GM12878 (cell line): ENCODE measurements at regions not wholly inside any gene's neighbourhood (a gene's known extent, or its start where the extent isn't known, plus 50 kb on each side); places are given as distances from the start of the nearest gene placed in this dataset.

Experiments
- ATAC-seq: fragments of 200-7000 bp; cut with Tn5 transposase; 3 replicates; pipeline ENCODE4 v1.9.1; 2020; ENCODE audit warnings: mild to moderate bottlenecking, moderate library complexity
- BruUV-seq: library from RNA; stranded (reverse); fragments of 400-500 nt; replicated peaks from 2 replicates; lab custom pipeline; 2021; lab: Mats Ljungman, UMichigan
- CTCF ChIA-PET: fragments of 300-600 bp; sonication (Branson Sonifier 250); formaldehyde crosslinking; extraction: SDS; loops from one replicate; lab custom pipeline; 2021; ENCODE audit warnings: inconsistent platforms; lab: Yijun Ruan, JAX
- POLR2A ChIA-PET: fragments of 350-600 bp; formaldehyde crosslinking; extraction: SDS; loops from one replicate; lab custom pipeline; 2021; ENCODE audit warnings: inconsistent platforms; lab: Charles Lee
- RAD21 ChIA-PET: fragments of 300-600 bp; sonication (Branson Sonifier 250); formaldehyde crosslinking; loops from one replicate; lab custom pipeline; 2023; ENCODE audit warnings: antibody characterized with exemption; ENCODE audit not compliant: unreplicated experiment; lab: Charles Lee
- SMC1A ChIA-PET: fragments of 300-600 bp; sonication (Branson Sonifier 250); formaldehyde crosslinking; loops from one replicate; lab custom pipeline; 2023; ENCODE audit not compliant: unreplicated experiment, uncharacterized antibody; lab: Charles Lee
- DNase-seq: peaks from one replicate; pipeline ENCODE4 v3.0.0-alpha.2; 2011; ENCODE audit warnings: low read depth, low spot score
- FAIRE-seq: peaks from 3 replicates; lab custom pipeline; 2011; peaks lifted over from hg19 to GRCh38; lab: Jason Lieb, UNC
- H2AFZ ChIP-seq: 2 replicates; pipeline ENCODE4 v1.6.0; 2011; ENCODE audit warnings: low read depth, low read length, control low read depth; ENCODE audit not compliant: control insufficient read depth
- H3K27ac ChIP-seq: 2 replicates; pipeline ENCODE4 v1.5.1; 2011; ENCODE audit warnings: control low read depth; ENCODE audit not compliant: control insufficient read depth, insufficient read depth
- H3K27me3 ChIP-seq, 2 experiments: replicated peaks in 1 of 2; 2 replicates each; pipeline versions ENCODE4 v1.6.0 to v1.6.1; 2011; ENCODE audit warnings: low read length in 1 of 2; ENCODE audit not compliant: control insufficient read depth in 2 of 2, insufficient read depth in 2 of 2
- H3K36me3 ChIP-seq, 2 experiments: 2 replicates each; pipeline ENCODE4 v1.5.1; 2011; ENCODE audit warnings: low read length in 1 of 2; ENCODE audit not compliant: control insufficient read depth in 2 of 2, insufficient read depth in 2 of 2
- H3K4me1 ChIP-seq: 2 replicates; pipeline ENCODE4 v1.6.1; 2011; ENCODE audit warnings: mild to moderate bottlenecking, low read length, moderate library complexity, mixed read lengths; ENCODE audit not compliant: control insufficient read depth, insufficient read depth
- H3K4me2 ChIP-seq: 2 replicates; pipeline ENCODE4 v1.6.0; 2011; ENCODE audit warnings: control low read depth; ENCODE audit not compliant: control insufficient read depth, insufficient read depth
- H3K4me3 ChIP-seq: fragments of 200-600 bp; sonication (generic); 2 replicates; pipeline ENCODE4 v1.5.1; 2016
- H3K79me2 ChIP-seq: 2 replicates; pipeline ENCODE4 v1.6.0; 2011; ENCODE audit warnings: low read length; ENCODE audit not compliant: control insufficient read depth, insufficient read depth
- H3K9ac ChIP-seq: 2 replicates; pipeline ENCODE4 v1.8.0; 2011; ENCODE audit warnings: low read length, control low read depth, mixed read lengths; ENCODE audit not compliant: control insufficient read depth, insufficient read depth
- H3K9me3 ChIP-seq: replicated peaks from 3 replicates; pipeline ENCODE4 v1.5.1; 2011; ENCODE audit warnings: mild to moderate bottlenecking, low read length; ENCODE audit not compliant: control insufficient read depth, insufficient read depth
- H4K20me1 ChIP-seq: 2 replicates; pipeline ENCODE4 v1.6.0; 2011; ENCODE audit not compliant: control insufficient read depth, insufficient read depth
- ATF7 ChIP-seq: fragments of 450-650 bp; IDR thresholded peaks from 2 replicates; pipeline ENCODE4 v1.6.1; 2016; ENCODE audit warnings: low read depth, mild to moderate bottlenecking
- BMI1 ChIP-seq: fragments of 450-650 bp; IDR thresholded peaks from 2 replicates; pipeline ENCODE4 v1.6.1; 2016; ENCODE audit warnings: mild to moderate bottlenecking, moderate library complexity, borderline replicate concordance
- CHD2 ChIP-seq: IDR thresholded peaks from 2 replicates; pipeline ENCODE4 v1.6.1; 2011; ENCODE audit warnings: low read depth, low read length, improper control_type of control experiment, borderline replicate concordance
- KDM1A ChIP-seq: fragments of 200-600 bp; sonication (generic); IDR thresholded peaks from 2 replicates; pipeline ENCODE4 v1.6.1; 2016; ENCODE audit warnings: borderline replicate concordance
- MTA3 ChIP-seq: IDR thresholded peaks from 2 replicates; pipeline ENCODE4 v1.6.1; 2012; ENCODE audit warnings: low read length, inconsistent platforms, borderline replicate concordance
- PAX5 ChIP-seq: IDR thresholded peaks from 2 replicates; pipeline ENCODE4 v1.6.1; 2011; ENCODE audit warnings: low read depth, low read length, borderline replicate concordance
- RAD21 ChIP-seq: IDR thresholded peaks from 2 replicates; pipeline ENCODE4 v1.6.1; 2011; ENCODE audit warnings: mild to moderate bottlenecking, low read depth, low read length, moderate library complexity; ENCODE audit not compliant: insufficient read depth
- SMC3 ChIP-seq: IDR thresholded peaks from 2 replicates; pipeline ENCODE4 v1.6.1; 2011; ENCODE audit warnings: low read length, improper control_type of control experiment, borderline replicate concordance
- TCF12 ChIP-seq: IDR thresholded peaks from 2 replicates; pipeline ENCODE4 v1.6.1; 2011; ENCODE audit warnings: low read depth, mild to moderate bottlenecking, low read length
- TCF7 ChIP-seq: IDR thresholded peaks from 2 replicates; pipeline ENCODE4 v1.6.1; 2014; ENCODE audit warnings: antibody characterized with exemption, borderline replicate concordance
- YY1 ChIP-seq: IDR thresholded peaks from 2 replicates; pipeline ENCODE4 v1.6.1; 2011; ENCODE audit warnings: low read depth, mild to moderate bottlenecking, low read length
- ZNF274 ChIP-seq: IDR thresholded peaks from one replicate; pipeline ENCODE4 v1.8.0; 2011; ENCODE audit not compliant: insufficient read length, insufficient read depth
- WGBS: methylation state at CpG from one replicate; pipeline ENCODE4 v1.1.6; 2016; ENCODE audit warnings: low lambda C conversion rate; ENCODE audit not compliant: insufficient replicate concordance, insufficient coverage; ENCODE audit errors: missing lambda C conversion rate; 5-methylcytosine and 5-hydroxymethylcytosine counted together
- in situ Hi-C: fragments of 300-500 bp; cut with MboI; formaldehyde crosslinking; loops from 9 replicates; pipeline ENCODE4 v1.14.3; 2018; ENCODE audit warnings: mixed read lengths
- intact Hi-C: fragments of 100-400 bp; cut with micrococcal nuclease; formaldehyde crosslinking; loops from one replicate; pipeline ENCODE4 v1.14.2; 2022; ENCODE audit not compliant: unreplicated experiment
- TF ChIP-seq, protein P1 (sequence below): fragments of 450-650 bp; IDR thresholded peaks from 2 replicates; pipeline ENCODE4 v1.6.1; 2016; ENCODE audit warnings: mild to moderate bottlenecking, moderate library complexity, borderline replicate concordance
- TF ChIP-seq, protein P2 (sequence below): fragments of 450-650 bp; IDR thresholded peaks from 2 replicates; pipeline ENCODE4 v1.6.1; 2017; ENCODE audit warnings: mild to moderate bottlenecking
- TF ChIP-seq, protein P3 (sequence below): IDR thresholded peaks from 2 replicates; pipeline ENCODE4 v1.6.1; 2011; ENCODE audit warnings: borderline replicate concordance, low read depth, mild to moderate bottlenecking, moderate library complexity, low read length; ENCODE audit not compliant: insufficient read depth, poor library complexity, severe bottlenecking
- TF ChIP-seq, protein P4 (sequence below): fragments of 450-650 bp; IDR thresholded peaks from 2 replicates; pipeline ENCODE4 v1.6.1; 2014; ENCODE audit warnings: mild to moderate bottlenecking

DNA sequence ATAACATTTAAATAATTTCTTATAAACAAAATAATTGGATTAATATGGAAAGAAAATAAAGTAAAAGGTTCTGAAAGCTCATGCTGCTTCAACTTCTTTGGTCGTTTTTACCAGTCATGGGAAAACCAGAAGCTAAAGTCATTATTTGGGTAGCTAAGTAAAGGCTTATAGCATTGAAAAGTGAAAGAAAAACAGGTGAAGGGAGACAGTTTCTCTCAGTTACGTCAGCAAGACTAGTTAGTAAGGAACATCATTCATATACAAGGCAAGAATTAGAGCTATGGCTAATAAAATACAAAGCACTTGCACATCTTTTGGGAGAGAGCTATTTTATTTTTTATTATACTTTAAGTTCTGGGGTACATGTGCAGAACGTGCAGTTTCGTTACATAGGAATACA, 170.3 kb upstream of the SYT10 start:
- H3K27me3 ChIP-seq = no peaks in the 10 kb centered on the region
- ChIA-PET POLR2A (no interaction called here), SMC1A (interaction anchor here (1.0 kb wide), 1 partner anchor 17 kb away, joined by 3 read pairs; no protein-coding TSS in a partner anchor), CTCF (interaction anchor here (0.7 to 1.6 kb wide), 3 partner anchors 8 to 854 kb away, joined by 3 to 4 read pairs (median 3); partner anchors contain the start of gene YARS2), RAD21 (interaction anchor here (1.3 kb wide), 1 partner anchor 13 kb away, joined by 3 read pairs; no protein-coding TSS in a partner anchor)
- BruUV-seq = no TSS peak
- H3K9ac ChIP-seq = no peak overlapping the region
- no peaks in the 10 kb centered on the region for H3K36me3 ChIP-seq
- H3K4me3 ChIP-seq = no peak overlapping the region
- intact Hi-C loops (no loop called here), in situ Hi-C loops (no loop called here)
- ATAC-seq = no peak
- no peaks in the 10 kb centered on the region for H4K20me1 ChIP-seq
- TF ChIP-seq TCF12 = no peak
- TF ChIP-seq CHD2 = no peak
- no peak for TF ChIP-seq RAD21
- TF ChIP-seq ZNF274 = no peak
- no peak for TF ChIP-seq YY1
- TF ChIP-seq, protein P1, sequence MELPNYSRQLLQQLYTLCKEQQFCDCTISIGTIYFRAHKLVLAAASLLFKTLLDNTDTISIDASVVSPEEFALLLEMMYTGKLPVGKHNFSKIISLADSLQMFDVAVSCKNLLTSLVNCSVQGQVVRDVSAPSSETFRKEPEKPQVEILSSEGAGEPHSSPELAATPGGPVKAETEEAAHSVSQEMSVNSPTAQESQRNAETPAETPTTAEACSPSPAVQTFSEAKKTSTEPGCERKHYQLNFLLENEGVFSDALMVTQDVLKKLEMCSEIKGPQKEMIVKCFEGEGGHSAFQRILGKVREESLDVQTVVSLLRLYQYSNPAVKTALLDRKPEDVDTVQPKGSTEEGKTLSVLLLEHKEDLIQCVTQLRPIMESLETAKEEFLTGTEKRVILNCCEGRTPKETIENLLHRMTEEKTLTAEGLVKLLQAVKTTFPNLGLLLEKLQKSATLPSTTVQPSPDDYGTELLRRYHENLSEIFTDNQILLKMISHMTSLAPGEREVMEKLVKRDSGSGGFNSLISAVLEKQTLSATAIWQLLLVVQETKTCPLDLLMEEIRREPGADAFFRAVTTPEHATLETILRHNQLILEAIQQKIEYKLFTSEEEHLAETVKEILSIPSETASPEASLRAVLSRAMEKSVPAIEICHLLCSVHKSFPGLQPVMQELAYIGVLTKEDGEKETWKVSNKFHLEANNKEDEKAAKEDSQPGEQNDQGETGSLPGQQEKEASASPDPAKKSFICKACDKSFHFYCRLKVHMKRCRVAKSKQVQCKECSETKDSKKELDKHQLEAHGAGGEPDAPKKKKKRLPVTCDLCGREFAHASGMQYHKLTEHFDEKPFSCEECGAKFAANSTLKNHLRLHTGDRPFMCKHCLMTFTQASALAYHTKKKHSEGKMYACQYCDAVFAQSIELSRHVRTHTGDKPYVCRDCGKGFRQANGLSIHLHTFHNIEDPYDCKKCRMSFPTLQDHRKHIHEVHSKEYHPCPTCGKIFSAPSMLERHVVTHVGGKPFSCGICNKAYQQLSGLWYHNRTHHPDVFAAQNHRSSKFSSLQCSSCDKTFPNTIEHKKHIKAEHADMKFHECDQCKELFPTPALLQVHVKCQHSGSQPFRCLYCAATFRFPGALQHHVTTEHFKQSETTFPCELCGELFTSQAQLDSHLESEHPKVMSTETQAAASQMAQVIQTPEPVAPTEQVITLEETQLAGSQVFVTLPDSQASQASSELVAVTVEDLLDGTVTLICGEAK = no peak
- no peak for TF ChIP-seq PAX5
- no peak for TF ChIP-seq ATF7
- TF ChIP-seq, protein P2, sequence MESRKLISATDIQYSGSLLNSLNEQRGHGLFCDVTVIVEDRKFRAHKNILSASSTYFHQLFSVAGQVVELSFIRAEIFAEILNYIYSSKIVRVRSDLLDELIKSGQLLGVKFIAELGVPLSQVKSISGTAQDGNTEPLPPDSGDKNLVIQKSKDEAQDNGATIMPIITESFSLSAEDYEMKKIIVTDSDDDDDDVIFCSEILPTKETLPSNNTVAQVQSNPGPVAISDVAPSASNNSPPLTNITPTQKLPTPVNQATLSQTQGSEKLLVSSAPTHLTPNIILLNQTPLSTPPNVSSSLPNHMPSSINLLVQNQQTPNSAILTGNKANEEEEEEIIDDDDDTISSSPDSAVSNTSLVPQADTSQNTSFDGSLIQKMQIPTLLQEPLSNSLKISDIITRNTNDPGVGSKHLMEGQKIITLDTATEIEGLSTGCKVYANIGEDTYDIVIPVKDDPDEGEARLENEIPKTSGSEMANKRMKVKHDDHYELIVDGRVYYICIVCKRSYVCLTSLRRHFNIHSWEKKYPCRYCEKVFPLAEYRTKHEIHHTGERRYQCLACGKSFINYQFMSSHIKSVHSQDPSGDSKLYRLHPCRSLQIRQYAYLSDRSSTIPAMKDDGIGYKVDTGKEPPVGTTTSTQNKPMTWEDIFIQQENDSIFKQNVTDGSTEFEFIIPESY = no peak
- TF ChIP-seq, protein P3, sequence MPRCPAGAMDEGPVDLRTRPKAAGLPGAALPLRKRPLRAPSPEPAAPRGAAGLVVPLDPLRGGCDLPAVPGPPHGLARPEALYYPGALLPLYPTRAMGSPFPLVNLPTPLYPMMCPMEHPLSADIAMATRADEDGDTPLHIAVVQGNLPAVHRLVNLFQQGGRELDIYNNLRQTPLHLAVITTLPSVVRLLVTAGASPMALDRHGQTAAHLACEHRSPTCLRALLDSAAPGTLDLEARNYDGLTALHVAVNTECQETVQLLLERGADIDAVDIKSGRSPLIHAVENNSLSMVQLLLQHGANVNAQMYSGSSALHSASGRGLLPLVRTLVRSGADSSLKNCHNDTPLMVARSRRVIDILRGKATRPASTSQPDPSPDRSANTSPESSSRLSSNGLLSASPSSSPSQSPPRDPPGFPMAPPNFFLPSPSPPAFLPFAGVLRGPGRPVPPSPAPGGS = no peak
- no peak for TF ChIP-seq TCF7
- TF ChIP-seq KDM1A = no peak
- TF ChIP-seq, protein P4, sequence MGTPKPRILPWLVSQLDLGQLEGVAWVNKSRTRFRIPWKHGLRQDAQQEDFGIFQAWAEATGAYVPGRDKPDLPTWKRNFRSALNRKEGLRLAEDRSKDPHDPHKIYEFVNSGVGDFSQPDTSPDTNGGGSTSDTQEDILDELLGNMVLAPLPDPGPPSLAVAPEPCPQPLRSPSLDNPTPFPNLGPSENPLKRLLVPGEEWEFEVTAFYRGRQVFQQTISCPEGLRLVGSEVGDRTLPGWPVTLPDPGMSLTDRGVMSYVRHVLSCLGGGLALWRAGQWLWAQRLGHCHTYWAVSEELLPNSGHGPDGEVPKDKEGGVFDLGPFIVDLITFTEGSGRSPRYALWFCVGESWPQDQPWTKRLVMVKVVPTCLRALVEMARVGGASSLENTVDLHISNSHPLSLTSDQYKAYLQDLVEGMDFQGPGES = no peak
- no peak for TF ChIP-seq SMC3
- no peak for TF ChIP-seq BMI1
- no peak for TF ChIP-seq MTA3
- no peak overlapping the region for H3K27ac ChIP-seq
- no peak overlapping the region for H3K4me2 ChIP-seq
- WGBS = 18% methylated on average over 4 of the region's 4 CpGs
- no peak for DNase-seq
- FAIRE-seq = no peak
- no peaks in the 10 kb centered on the region for H3K9me3 ChIP-seq
- H3K4me1 ChIP-seq = no peaks in the 10 kb centered on the region
- no peaks in the 10 kb centered on the region for H3K79me2 ChIP-seq
- no peak overlapping the region for H2AFZ ChIP-seq
